NCI-H446 (cell line): ENCODE measurements at regions not wholly inside any gene's neighbourhood (a gene's known extent, or its start where the extent isn't known, plus 50 kb on each side); places are given as distances from the start of the nearest gene placed in this dataset.
"Not testable (repeated sequence)": the region's sequence is repeated elsewhere in the genome, so short reads cannot be mapped to it uniquely, and the experiment has no call there.

ENCODE experiments used
- DNase-seq, 2 experiments: peaks; one replicate each; lab custom pipeline; 2025; lab: John Stamatoyannopoulos, UW

GRCh38 chr5:110297152-110297670 lies 429.3 kb downstream of the TMEM232 start:
- DNase-seq = no peak

- no peak for DNase-seq
These were observed 422.3 kb downstream of the TMEM232 start for GRCh38 chr5:110304176-110304575.

- DNase-seq = no peak
These were observed 419.8 kb downstream of the TMEM232 start for GRCh38 chr5:110306650-110307049.

DNA sequence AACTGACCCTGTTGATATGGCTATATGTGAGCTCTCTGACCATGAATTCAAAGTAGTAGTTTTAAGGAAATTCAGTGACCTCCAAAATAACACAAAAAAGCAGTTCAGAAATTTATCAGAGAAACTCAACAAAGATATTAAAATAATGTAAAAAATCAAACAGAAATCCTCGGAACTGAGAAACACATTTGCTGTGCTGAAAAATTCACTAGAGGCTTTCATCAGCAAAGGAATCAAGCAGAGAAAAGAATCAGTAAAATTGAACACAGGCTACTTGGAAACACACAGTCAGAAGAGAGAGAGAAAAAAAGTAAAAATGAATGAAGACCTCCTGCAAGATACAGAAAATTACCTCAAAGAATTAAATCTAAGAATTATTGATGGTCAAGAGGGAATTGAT lies 417.2 kb downstream of the TMEM232 start:
- no peak for DNase-seq

- not testable (repeated sequence) for DNase-seq
These were observed 409.9 kb downstream of the TMEM232 start for GRCh38 chr5:110316566-110316965.

DNA sequence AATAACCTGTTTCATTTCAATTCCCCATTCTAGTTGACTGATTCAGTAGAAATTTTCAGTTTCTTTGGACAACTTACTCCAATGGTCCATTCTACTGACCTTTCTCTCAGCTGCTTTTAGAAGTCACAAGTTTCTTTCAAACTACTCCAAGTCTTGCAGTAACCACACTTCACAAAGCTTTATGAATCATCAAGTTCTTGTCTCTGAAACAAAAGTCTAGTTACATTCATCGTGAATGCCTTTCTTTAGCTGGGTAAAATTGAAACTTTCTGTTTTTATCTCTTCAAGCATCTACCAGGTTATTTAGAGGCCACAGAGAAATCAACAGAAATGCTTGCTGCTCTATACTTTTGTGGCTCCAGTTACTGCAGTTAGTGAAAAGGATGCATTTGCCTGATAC lies 405.4 kb downstream of the TMEM232 start:
- no peak for DNase-seq

GRCh38 chr5:110323357-110323756 lies 403.1 kb downstream of the TMEM232 start:
- no peak for DNase-seq

DNA sequence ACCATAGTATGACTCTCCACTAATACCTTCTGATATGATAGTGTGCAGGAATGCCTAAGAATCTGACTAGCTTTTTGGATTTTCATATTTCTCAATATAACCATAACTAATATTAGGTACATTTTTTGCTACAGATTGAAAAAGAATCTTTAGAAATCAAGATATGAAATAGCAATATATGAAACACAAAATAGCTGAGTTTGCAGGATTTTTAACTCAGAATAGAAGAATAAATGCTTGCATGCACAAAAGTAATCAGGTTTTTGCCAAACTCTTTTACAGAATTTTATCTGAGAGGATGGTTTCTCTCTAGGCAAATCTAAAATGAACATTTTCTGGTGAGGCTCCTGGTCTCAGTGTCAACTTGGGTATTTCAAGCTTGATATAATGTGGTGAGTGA lies 402.6 kb downstream of the TMEM232 start:
- DNase-seq = no peak

- DNase-seq = no peak
These were observed 401.6 kb downstream of the TMEM232 start for GRCh38 chr5:110324876-110325275.

DNA sequence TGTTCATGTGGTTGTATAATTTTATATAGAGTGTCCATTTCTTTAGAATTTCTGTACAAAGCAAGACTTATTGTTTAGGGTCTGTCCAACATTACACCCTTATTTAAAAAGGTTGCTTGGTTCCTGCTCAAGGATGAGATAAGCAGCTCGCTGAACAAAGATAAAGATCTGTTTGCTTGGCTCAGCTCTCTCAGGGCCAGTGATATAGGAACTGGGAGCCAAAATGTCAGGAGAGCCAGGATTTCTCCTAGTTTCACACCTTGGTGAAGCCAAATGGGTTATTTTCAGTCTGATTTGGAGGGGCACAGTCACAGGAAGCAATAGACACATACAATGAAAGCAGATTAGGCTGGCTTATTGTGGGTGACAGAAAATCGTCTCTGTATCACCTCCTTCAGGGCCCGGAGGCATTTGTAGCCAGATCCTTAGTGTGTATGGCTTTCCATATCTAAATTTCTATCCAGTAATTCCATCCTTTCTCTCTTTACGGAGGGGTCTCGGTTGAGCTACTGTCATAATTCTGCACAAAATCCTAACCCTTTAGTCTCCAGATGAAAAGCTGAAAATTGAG lies 396.4 kb downstream of the TMEM232 start:
- no peak for DNase-seq

- DNase-seq = no peak
These were observed 393.1 kb downstream of the TMEM232 start for GRCh38 chr5:110333384-110333783.

- DNase-seq = peak in 1 of 2 experiments; percentile 11
These were observed 391.0 kb downstream of the TMEM232 start for GRCh38 chr5:110335361-110336066.

DNA sequence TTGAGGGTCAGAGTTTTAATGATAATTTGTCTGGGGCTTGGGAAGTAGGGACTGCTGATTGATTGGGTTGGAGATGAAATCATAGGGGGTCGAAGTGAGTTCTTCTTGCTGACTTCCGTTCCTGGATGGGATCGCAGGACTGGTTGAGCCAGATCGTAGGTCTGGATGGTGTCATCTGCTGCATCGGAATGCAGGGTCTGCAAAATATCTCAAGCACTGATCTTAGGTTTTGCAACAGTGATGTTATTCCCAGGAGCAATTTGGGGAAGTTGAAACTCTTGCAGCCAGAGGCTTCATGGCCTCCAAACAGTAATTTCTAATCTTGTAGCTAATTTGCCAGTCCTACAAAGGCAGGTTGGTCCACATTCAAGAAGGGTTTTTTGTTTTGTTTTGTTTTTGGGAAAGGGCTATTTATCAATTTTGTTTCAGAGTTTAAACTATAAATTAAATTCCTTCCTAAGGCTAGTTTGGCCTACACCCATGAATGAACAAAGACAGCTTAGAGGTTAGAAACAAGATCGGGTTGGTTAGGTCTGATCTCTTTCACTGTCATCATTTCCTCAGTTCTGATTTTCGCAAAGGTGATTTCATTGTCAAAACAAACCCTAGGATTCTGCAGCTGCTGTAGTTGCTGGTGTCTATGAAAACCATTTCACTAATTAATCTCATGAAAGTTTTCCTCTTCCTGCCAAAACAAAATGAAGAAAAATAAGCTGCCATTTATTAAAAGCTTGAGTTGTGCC lies 388.0 kb downstream of the TMEM232 start:
- DNase-seq = no peak

GRCh38 chr5:110339399-110339798 lies 387.1 kb downstream of the TMEM232 start:
- DNase-seq = no peak

GRCh38 chr5:110341836-110342235 lies 384.6 kb downstream of the TMEM232 start:
- no peak for DNase-seq

GRCh38 chr5:110342683-110343082 lies 383.8 kb downstream of the TMEM232 start:
- peak in 1 of 2 experiments; percentile 27 for DNase-seq

GRCh38 chr5:110343616-110344015 lies 382.9 kb downstream of the TMEM232 start:
- no peak for DNase-seq

DNA sequence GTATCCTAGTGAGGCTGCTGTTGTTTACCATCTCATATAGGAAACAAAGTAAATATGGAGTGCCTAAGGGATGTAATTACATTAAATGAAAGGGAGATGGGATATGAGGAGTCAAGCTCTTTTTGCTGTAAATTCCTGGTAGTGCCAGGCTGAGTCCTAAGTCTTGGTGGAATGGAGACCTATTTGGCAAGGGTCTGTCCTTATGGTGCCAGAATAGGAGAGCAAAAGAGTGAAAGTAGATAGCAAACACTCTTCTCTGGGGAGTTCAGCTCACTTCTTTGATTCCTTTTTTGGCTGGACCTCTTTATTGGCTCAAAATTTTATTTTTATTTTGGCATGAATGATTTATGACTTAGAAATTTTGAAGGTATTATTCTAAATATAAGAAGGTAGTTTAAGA lies 380.8 kb downstream of the TMEM232 start:
- peak; percentile 72 to 84 for DNase-seq

- no peak for DNase-seq
These were observed 379.5 kb downstream of the TMEM232 start for GRCh38 chr5:110346893-110347358.

GRCh38 chr5:110347781-110348180 lies 378.7 kb downstream of the TMEM232 start:
- no peak for DNase-seq

DNA sequence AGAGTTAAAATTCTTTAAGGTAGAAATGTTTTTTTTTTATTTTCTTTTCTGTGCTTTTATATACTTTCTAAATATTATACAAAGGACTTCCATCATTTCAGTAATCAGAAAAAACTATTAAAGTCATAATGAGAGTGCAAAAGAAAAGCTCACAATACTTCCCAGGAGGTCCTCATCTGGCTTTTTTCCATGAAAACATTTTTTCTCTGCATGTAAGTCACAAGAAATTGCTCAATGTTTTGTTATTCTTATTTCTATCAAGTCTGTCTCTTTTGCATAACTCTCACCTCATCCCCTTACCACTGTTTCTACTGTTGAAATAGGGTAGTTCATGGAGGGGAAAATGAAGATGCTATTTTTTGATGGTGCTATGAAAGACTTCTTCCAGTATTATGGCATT lies 375.0 kb downstream of the TMEM232 start:
- no peak for DNase-seq

DNA sequence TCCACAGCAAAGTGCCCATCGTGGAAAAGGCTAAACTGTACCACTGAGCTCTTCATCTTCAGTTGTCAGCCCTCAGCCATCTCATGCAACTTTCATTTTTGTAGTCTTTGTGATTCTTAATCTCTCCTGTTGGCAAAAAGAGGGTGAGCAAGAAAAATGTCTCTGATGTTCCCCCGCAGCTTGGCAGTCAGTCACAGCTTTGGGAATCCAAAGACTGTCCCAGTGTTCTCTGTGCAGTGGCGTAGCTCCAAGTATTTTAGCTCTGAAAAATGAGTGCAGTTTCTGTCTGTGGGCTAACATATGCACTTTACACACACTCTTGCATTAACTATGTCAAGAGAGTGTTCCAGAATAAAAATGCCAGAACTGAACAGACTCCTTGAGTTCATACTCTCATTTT lies 372.2 kb downstream of the TMEM232 start:
- DNase-seq = peak; percentile 37 to 65
